Activated T-helper 9 cell treated with anti-CD3 and anti-CD28 coated beads, Interleukin-2, amount 50 U/mL, for 16 hours (primary cell): ENCODE measurements at regions not wholly inside any gene's neighbourhood (a gene's known extent, or its start where the extent isn't known, plus 50 kb on each side); places are given as distances from the start of the nearest gene placed in this dataset.

Experiments
- DNase-seq: peaks from one replicate; pipeline ENCODE4 v3.0.0-alpha.2; 2020; ENCODE audit warnings: low read depth

DNA sequence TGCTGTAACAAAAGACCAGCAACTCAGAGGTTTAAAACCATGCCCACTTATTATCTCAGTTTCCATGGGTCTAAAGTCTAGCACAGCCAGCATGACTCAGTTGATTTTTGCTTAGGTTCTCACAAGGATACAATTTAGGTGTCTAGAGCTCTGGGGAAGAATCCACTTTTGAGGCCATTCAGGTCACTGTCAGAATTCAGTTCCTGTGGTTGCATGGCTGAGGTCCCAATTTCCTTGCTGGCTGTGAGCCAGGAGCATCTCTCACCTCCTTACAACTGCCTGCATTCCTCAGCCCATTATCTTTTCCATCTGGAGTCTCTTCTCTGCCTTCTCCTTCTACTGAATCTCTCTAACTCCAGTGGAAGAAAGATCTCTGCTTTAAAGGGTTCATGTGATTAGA, 240.5 kb upstream of the CFAP20DC start:
- no peak for DNase-seq

DNA sequence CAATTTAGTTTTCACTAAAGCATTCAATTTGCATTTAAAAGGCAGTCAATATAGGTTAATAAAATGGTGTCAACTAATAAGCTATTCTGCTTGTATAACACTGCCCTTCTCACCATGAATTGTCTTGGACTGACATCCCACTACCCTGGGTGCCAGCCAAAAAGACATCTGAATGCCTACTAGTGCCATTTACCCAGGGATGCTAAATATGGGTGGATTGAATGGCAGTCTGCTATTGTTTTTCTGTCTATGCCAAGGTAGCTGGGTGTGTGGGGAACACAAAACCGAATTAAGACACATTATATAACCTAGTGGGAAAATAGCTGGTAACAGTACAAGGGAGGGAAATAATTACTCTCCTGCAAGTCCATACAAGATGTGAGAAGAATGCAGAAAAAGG, 240.0 kb upstream of the CFAP20DC start:
- no peak for DNase-seq

DNA sequence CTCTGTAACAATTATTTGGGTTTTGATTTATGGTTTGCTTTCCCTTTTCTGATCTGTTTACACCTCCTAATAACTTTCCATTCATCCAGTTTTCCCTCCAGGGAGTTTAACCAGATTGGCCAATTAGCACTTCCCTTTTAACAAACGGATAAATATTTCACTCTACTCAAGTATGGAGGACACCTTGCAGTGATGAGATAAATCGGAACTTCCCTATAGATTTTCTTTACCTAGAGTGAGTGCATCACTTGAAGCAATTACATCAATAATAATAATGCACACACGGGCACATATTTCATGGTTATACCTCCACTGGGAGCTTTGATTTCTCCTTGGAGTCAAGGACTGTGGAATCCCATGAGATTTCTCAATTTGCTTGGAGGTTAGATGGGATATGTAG, 239.1 kb upstream of the CFAP20DC start:
- DNase-seq: no peak

DNA sequence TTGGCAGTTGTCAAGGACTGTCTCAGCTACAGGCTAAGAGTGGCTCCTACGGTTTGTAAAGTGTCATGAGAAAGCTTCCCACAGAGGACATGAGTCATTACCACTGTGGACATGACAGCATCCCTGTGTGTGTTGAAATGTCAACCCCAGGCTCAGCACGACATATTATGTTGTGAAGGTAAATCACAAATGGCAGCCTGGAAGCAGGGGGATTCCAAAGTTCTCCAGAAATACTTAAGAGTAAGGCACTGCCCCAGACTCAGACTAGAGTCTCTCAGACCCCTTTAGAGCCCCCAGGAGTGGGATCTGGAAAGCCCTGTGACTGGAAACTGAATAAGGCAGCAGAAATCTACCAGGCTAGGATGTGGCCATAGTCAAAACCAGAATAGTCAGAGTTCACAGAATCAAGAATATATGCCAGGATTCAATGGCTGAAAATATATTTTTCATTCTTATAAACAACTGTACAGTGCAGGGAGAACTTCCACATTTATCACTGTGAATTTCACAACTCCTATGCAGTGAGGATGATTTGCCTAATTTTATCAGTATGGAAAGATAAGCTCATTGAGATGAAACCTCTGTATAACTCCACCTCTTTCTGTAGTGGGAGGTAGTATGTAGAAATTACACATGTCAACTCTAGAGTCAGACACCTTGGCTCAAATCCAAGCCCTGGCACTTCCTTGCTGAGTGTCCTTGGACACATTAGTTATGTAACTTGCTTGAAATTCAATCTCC, 237.1 kb upstream of the CFAP20DC start:
- DNase-seq: no peak

DNA sequence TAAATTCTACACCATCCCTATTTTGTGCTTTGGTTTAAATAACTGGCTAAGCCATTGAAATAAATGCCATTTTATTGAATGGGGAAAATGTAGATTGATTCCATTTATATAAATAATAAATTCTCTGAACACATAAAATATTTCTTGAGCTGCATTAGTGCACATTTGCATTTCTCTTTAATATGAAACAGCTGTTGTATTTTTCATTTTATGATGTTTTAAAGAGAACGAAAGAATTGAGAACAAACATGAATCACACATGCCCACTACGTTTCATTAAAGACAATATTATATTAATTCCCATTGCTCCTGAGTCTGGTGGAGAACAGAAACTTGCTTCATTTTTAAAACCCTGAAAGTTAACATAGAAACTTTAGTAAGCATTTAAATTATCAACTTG, 235.7 kb upstream of the CFAP20DC start:
- DNase-seq: no peak

DNA sequence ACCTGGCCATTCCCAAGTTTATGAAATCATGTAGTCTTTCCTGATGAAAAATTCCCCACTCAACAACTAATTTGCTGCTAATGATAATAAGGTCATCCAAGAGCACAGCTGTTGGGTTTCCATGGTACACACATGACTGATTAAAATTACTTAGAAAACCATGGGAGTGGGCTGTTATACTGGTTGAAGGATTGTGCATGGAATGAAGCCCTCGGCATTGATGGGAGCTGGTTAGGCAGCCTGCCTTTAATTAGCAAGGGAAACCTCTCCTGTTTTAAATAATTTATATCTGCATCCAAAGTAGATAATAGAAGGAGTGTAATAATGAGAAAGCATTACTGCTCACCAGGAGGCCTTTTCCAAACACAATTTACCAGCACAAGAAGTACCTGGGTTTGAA, 235.1 kb upstream of the CFAP20DC start:
- no peak for DNase-seq

DNA sequence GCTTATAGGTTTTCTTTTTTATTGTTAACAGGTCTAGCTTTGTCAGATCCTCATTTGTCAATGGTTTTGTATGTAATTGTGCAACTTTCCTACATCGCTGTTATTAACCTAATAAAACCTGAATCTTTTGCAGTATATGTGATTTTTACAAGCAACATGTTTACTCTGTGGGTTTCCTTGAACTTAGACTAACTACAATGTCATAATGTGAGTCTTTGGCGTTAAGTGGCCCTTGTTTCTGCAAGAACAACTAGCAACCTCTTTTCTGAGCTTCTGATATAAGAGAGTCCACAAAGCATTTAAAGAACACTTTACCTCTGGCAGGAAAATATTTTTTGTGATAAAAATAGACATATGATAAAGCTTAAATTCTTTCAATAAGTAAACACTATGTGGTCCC, 230.3 kb upstream of the CFAP20DC start:
- DNase-seq: no peak

DNA sequence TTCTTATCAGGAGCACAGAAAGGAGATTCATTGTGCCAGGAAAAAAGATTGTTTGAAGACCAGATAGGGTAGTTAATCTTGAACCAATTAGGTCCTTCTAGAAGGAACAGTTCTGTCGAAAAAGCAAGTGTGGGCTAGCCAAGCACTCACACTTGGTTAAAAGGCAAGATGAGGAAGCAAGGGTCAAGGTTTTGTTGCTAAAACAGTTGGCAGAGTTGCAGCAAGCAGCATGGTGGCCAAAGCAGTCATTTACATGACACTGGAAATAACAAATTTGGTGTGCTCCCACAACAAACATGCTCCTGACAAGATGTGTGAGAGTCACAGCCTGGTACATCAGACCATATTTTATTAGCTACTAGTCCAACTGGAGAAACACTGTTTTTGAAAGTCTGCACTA, 228.0 kb upstream of the CFAP20DC start:
- no peak for DNase-seq

DNA sequence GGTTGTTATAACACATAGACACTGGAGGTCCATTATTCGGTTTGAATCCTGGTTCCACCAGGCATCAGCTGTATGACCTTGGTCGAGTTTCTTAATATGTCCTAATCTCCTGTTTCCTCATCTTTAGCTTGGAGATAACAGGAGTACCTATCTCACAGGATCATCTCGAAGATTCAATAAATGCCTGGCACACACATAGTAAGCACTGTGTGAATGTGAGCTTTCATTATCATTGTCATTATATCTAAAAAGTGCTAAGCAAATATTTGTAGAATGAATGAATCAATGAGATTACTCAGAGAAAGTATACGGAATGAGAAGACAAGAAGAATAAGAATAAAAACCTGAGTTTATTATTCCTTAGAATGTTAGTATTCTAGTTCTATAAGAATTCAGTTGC, 227.4 kb upstream of the CFAP20DC start:
- DNase-seq: no peak

DNA sequence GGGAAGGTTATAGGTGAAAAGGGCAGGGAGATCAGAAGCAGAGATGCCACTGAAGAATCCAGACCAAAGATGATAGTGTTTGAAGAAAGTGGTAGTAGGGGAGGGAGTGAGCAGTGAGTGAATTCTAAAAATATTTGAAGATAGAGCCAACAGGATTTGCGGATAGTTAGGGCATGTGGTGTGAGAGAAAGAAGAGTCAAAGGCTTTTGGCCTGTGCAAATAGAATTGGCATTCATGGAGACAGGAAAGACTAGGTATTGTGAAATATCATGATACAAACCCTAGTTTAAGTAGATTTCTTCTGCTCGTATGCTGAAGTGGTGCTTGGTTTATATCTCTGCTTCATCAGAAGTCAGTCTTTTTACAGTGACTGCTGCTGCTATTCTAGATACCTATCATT, 224.2 kb upstream of the CFAP20DC start:
- no peak for DNase-seq

DNA sequence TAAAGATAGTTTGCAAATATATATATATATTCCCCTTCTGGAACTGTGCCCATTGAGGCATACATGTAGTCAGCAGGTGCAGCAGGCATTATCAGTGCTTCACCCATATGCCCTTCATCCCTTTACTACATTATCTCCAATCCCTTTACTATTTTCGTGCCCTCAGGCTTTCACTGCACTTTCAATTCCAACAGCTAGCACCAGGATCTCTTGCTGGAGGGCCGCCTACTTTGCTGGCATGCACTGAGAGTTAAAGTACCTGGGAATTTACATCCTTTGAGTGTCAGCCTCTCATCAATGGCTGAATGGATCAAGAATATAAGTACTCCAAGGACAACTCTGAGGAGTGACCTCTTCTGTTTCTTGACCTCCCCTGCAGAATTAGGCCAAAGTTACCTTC, 222.1 kb upstream of the CFAP20DC start:
- DNase-seq: no peak

DNA sequence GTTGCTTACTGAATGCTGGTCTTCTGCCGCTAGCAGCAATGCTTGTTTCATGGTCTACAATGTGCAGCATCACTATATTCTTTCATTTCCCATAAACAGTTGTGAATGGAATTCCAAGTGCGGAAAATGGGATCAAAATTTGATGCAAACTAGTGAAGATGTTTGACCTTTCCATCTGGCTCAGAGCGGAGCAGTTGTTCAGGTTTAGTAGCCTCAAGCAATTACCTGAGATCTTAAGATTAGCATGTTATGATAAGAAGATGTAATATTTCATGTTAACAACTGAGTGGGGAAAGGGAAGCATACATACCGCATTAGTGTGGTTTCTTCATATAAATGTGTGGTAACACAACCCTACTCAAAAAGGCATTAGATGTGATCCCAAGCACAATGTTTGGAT, 221.1 kb upstream of the CFAP20DC start:
- DNase-seq: no peak

DNA sequence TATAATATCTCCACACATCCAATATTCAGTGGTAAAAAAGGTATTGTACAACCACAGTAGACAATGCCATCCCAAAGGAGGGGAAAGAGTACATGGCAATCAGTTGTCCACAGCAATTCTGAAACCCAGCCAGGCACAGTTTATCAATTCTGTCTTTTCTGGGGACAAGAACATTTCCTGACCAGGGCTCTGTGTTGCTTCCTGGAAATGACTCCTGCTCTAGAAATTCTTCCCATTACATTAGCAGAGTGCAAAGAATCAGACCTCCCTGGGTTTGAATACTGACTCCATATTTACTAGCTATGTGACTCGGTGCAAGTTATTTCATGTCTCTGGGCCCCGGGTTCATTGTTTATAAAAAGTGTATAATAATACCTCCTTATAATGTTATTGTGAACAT, 220.4 kb upstream of the CFAP20DC start:
- DNase-seq: no peak

DNA sequence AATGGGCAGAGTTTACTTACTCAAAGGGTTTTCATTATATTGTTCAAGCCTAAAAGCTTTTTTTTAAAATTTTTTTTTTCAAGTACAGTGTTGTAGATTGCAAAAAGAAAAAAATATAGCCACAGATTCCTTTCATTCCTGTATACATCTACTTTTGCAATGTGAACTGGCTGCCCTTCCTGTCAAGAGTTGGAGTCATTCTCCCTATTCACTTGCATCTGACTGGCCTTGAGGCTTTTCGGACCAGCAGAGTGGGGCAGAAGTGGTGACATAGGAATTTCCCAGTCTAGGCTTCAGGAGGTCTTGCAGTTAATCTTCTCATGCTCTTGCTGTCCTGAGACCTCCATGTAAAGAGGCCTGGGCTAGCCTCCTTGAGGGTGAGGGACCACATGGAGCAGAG, 218.3 kb upstream of the CFAP20DC start:
- DNase-seq: no peak

DNA sequence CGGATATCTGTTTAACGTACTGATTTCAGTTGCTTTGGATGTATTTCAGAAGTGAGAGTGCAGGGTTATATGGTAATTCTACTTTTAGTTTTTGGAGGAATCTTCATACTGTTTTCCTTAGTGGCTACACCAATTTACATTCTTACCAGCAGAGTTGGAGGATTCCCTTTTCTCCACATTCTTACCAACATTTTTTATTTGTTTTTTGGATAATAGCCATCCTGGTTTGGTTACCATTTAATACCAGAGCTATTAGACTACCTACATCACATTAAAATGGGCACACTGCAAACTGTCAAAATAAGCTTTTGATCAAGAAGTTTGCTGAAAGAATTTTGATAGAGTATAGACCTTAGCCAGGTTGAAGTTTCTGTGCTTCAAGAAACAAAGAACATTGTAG, 217.2 kb upstream of the CFAP20DC start:
- no peak for DNase-seq

DNA sequence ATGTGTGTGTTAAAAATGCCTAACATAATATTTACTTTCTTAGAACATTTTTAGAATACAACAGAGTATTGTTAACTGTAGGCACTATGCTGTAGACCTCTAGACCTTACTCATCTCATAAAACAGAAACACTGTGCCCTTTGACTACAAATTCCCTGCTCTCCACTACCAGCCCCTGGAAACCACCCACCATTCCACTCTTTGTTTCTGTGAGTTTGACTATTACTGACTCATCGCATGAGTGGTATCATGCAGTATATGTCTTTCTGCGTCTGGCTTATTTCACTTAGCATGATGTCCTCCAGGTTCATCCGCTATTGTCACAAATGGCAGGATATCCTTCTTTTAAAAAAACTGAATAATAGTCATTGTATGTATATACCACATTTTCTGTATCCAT, 216.7 kb upstream of the CFAP20DC start:
- DNase-seq: no peak

DNA sequence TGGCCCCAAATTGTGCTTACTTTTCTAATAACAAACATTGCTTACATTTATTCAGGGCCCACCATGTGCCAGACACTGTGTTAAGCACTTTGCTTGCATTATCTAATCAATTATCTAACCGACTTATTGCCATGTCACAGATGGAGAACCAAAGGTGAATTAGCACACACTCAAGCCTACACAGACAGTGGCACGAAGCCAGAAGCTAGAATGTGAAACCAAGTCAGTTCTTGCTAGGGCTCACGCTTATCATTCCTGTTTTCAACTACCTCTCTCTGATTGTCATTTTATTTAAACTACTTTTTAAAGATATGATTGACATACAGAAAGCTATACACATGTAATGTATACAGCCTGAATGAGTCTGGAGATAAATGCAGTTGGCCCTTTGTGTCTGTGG, 215.7 kb upstream of the CFAP20DC start:
- DNase-seq: no peak

DNA sequence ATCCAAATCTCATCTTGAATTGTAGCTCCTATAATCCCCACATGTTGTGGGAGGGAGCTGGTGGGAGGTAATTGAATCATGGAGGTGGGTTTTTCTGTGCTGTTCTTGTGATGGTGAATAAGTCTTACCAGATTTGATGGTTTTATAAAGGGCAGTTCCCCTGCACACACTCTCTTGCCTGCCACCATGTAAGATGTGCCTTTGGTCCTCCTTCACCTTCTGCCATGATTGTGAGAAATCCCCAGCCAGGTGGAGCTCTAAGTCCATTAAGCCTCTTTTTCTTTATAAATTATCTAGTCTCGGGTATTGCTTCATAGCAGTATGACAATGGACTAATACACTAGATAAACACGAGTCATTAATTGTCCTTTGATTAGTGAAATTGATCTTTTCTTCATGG, 214.5 kb upstream of the CFAP20DC start:
- no peak for DNase-seq

DNA sequence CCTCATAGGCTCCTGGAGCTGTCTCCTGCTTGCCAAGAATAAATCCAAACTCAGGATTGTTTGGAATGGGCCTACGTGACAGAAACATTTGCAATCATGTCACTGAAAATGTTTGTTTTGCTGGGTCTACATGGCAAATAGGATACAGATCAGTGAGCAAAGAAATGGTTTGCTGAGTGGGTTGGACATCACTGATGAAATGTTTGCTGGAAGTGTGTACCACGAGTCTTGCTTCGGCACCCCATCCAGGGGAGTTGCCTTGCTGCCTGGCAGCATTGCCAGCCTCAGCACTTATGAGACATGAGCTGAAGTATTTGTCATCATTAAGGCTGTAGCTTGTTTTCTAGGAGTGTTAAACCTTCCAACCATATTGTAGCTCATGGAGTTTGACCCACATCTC, 213.3 kb upstream of the CFAP20DC start:
- DNase-seq: no peak

DNA sequence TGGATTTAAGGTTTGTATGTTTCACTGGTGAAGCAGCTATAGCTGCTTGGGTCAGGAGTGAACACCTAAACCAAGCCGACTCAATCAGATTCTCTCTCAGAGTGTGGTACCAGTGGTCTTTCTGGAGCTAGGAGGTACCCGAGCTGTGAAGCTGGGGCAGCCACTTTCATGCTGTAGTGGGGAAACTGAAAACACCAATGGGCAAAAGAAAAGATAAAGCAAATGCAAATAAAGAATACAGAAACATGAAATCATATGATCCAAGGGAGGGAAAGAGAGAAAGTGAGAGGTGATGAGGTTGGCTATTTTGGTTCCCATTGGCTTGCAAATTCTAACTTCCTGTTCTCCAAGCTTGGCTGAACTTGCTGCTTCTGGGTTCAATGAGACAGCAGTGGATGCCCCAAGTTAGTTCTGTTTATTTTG, 212.3 kb upstream of the CFAP20DC start:
- no peak for DNase-seq

DNA sequence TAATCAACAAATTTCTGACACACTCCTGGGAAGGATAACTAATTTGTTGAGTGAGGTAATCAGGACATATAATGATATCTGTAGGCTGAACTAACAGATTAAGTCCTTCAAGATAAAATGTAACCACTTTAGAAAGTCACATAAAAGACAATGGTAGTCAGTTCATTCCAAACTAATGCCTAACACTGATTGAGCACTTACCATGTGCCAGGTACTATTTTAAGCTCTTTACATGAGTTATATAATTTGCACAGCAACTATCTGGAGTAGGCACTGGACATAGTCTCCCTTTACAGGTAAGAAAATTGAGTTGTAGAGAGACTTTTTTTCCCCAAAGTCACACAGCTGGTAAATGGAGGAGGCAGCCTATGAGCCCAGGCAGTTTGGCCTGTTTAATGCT, 211.2 kb upstream of the CFAP20DC start:
- DNase-seq: no peak

DNA sequence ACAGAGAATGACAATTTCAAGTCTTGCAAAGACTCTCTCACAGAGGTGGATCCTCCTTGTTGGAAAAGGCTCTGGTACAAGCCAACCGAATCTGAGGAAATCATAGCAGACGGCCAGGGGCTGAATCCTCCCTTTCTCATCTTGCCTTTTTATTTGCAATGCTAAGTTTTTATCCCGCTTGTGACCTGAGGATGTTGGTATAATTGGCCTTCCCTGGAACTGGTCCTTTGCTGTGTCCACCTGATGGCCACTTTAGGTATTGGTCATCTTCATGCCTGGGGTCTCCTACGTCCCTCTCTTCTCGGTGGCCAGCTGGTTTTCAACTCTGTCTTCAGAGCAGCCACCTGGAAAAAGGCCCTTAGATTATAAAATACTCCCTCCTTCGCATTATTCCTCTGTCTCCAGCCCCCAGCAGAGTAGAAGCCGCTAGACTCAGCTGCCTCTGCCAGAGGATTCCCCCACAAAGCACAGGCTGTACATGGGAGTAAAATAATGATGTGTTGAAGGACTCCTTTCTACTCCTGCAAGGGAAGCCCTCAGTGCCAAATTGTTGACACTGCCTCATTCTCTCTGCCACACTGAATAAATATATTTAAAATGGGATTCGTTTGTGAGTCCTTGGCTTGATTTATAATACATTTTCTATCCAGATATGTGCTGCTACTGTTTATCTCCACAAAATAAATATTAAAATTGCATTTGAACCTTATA, 208.9 kb upstream of the CFAP20DC start:
- DNase-seq: no peak

DNA sequence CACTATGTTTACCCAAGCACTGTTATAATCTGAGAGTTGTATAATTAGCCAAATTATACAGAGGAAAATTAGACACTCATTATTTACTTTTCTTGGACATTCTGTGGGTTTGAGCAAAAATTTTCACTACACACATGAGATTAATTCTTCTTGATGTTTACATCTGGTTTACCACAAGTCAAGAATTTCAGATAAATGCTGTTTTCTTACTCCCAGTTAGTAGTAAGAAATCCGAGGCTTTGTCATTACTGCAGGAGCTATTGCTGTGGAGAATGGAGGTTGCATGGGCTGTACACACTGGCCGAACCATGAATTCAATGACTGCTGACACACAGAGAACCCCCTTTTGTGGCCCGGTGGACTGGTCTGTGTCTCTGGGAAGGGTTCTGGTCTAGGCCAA, 207.7 kb upstream of the CFAP20DC start:
- DNase-seq: no peak

DNA sequence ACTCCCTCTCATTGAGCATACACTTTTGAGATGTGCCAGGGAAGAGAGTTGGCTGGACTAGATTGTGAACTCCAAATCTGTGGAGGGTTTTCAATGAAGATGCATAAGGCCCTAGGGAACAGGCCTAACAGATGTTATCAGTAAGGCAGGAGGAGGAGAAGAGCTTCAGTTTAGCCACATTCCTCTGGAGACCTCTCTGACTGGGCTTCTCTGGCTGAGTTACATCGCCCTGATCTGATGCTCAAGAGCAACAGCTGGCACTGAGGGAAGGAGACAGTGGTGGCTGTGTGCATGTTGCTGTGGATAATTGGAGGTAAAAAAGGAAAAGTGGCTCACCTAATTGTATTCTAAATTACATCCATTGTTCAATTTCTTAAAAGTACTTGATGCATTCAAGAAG, 206.4 kb upstream of the CFAP20DC start:
- no peak for DNase-seq
